IPS-18a (cell line): ENCODE measurements at regions not wholly inside any gene's neighbourhood (a gene's known extent, or its start where the extent isn't known, plus 50 kb on each side); places are given as distances from the start of the nearest gene placed in this dataset.

Experiments used
- H3K27ac ChIP-seq: one replicate; pipeline ENCODE4 v1.5.1; 2013; ENCODE audit warnings: low read length
- H3K27me3 ChIP-seq: one replicate; pipeline ENCODE4 v1.6.1; 2013; ENCODE audit warnings: mild to moderate bottlenecking, low read length; ENCODE audit not compliant: control insufficient read depth, insufficient read depth
- H3K36me3 ChIP-seq: one replicate; pipeline ENCODE4 v1.6.1; 2013; ENCODE audit warnings: low read depth, low read length; ENCODE audit not compliant: control insufficient read depth
- H3K4me1 ChIP-seq: one replicate; pipeline ENCODE4 v1.6.1; 2013; ENCODE audit warnings: low read depth, low read length; ENCODE audit not compliant: control insufficient read depth
- H3K4me3 ChIP-seq: one replicate; pipeline ENCODE4 v1.5.1; 2013; ENCODE audit warnings: low read length
- H3K9ac ChIP-seq: one replicate; pipeline ENCODE4 v1.6.1; 2013; ENCODE audit warnings: mild to moderate bottlenecking, low read length, moderate library complexity
- H3K9me3 ChIP-seq: one replicate; pipeline ENCODE4 v1.6.1; 2013; ENCODE audit warnings: low read depth, low read length; ENCODE audit not compliant: control insufficient read depth

DNA sequence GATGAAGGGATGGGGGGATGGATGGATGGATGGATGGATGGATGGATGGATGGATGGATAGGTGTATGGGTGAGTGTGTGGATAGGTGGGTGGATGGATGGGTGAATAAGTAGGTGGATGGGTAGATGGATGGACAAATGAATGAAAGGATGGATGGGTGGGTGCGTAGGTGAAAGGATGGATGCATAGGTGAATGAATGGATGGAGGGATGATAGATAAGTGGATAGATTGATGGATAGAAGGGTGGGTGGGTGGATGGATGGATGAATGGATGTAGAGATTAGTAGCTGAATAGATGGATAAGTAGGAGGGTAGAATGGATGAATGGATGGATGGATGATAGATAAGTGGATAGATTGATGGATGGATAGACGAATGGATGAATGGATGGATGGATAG is 152.7 kb downstream of the MN1 start:
- Histone ChIP-seq H3K36me3 (no peaks in the 10 kb centered on the region), H3K27me3 (no peaks in the 10 kb centered on the region), H3K9ac (no peak overlapping the region), H3K27ac (no peak overlapping the region), H3K4me1 (no peaks in the 10 kb centered on the region), H3K4me3 (no peak overlapping the region), H3K9me3 (no peaks in the 10 kb centered on the region)

DNA sequence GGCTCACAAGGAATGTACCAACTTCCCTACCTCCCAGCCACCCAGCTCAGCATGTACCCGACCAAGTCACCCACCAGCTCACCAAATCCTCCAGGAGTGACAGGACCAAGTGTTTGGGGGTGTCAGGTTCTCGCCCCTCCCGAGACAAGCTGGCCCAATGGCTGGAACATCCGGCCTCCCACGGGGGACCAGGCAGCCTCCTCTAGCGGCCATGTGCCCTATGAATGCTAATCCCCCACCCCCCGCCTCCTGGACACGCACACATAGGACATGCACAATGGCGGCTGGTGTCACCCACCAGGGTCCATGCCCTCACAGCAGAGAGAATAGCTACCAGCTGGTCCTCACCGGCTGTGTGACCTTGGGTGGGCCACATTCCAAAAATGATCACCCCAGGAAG is 151.0 kb downstream of the MN1 start:
- Histone ChIP-seq H3K36me3 (no peaks in the 10 kb centered on the region), H3K4me3 (no peak overlapping the region), H3K9me3 (no peaks in the 10 kb centered on the region), H3K9ac (no peak overlapping the region), H3K4me1 (no peaks in the 10 kb centered on the region), H3K27ac (no peak overlapping the region), H3K27me3 (no peaks in the 10 kb centered on the region)

DNA sequence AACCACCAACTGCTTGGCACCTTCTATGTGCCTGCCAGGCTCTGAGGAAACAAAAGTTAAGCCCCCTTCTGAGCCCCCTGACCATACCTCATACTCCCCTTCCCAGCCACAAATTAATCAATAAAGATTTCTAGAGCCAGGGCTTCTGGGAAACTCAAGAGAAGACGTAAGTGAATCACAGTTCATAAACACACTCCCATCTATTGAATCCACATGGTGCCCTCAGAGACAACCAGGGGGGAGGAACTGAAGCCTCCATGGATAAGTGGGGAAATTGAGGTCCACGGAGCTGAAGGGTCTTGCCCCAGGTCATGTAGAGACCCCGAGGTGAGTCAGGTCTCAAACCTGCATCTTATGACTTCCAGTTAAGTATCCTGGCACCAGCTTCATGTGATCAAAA is 150.6 kb downstream of the MN1 start:
- no peaks in the 10 kb centered on the region for H3K9me3 ChIP-seq
- no peaks in the 10 kb centered on the region for H3K27me3 ChIP-seq
- H3K4me3 ChIP-seq = no peak overlapping the region
- no peaks in the 10 kb centered on the region for H3K4me1 ChIP-seq
- no peak overlapping the region for H3K27ac ChIP-seq
- no peaks in the 10 kb centered on the region for H3K36me3 ChIP-seq
- H3K9ac ChIP-seq = no peak overlapping the region

DNA sequence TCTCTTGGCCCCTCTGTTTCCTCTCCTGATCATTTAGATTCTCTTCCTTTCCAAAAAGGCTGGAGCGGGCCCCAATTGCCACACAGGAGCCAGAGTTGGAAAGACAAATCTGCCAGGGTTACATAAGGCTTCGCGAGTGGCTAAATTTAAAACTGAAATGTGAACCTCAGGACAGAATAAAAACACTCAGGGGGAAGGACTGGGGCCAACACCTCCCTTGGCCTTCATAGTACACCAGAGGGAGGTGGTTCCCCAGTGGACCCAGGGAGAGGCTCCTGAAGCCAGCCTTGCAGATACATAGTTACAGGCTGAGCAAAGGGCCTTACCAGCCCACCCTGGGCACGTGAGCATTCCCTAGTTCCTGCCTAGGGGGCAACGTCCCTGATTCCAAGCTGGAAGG is 150.1 kb downstream of the MN1 start:
- H3K36me3 ChIP-seq = no peaks in the 10 kb centered on the region
- H3K4me3 ChIP-seq = no peak overlapping the region
- H3K27ac ChIP-seq = no peak overlapping the region
- no peaks in the 10 kb centered on the region for H3K4me1 ChIP-seq
- no peaks in the 10 kb centered on the region for H3K9me3 ChIP-seq
- no peaks in the 10 kb centered on the region for H3K27me3 ChIP-seq
- no peak overlapping the region for H3K9ac ChIP-seq

DNA sequence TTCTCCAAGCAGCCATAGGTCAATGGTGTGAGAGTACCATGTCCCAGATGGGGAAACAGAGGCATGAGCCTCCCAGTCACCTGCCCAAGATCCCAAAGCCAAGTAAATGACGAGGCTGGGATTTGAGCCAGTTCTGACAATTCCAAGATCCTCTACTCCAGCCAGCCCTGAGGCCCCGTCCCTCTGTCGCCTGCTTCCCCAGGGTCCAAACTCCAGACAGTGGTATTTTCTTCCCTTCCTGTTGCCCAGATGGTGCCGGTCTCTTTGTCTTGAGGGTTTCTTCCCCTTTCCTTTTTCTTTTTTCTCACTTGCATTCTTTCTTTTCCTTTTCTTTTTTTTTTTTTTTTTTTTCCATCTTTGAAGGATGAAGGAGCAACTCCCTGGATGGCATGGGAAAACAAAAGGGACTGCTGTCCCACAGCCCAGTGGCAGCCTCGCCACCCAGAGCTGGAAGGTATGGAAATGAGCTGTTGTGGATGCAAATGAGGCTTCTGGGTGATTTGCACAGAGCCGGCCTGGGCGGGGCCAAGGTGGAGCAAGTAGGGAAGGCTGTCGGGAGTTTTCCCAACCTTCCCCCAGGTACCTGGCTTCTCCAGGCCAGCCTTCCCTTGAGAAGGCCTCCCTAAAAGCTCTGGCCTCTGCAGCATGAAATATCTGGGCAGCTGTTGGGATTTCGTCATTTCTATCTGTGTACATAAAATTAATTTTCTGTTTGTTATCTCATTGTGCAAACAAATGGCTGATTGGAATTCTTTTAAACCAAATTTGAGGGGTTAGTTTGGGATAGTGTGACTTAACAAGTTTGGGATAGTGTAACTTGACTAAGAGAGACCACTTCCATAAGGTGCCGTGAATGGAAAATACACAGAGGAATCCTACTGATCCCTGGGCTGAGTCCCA is 146.8 kb downstream of the MN1 start:
- H3K9me3 ChIP-seq = no peaks in the 10 kb centered on the region
- H3K4me3 ChIP-seq = no peak overlapping the region
- H3K36me3 ChIP-seq = no peaks in the 10 kb centered on the region
- H3K9ac ChIP-seq = no peak overlapping the region
- H3K27me3 ChIP-seq = no peaks in the 10 kb centered on the region
- peaks cover 6% of the 10 kb centered on the region for H3K4me1 ChIP-seq
- H3K27ac ChIP-seq = no peak overlapping the region

DNA sequence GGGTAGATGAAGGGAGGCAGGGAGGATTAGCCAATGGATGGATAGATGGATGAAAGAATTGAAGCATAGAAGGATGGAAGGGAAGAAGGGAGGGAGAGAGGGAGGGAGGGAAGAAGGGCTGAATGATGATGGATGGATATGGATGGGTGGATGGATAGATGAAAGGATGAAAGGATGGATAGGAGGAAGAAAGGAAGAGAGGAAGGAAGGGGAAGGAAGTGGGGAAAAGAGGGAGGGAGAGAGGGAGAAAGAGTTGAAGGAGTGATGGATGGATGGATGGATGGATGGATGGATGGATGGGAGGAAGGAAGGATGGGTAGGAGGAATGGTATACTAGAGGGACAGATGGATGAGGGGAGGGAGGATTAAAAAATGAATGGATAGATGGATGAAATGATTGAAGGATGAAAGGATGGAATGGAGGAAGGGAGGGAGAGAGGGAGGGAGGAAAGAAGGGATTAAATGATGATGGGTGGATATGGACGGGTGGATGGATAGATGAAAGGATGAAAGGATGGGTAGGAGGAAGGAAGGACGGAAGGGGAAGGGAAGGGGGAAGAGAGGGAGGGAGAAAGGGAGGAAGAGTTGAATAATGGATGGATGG is 145.9 kb downstream of the MN1 start:
- H3K9ac ChIP-seq = no peak overlapping the region
- H3K9me3 ChIP-seq = no peaks in the 10 kb centered on the region
- no peaks in the 10 kb centered on the region for H3K36me3 ChIP-seq
- no peak overlapping the region for H3K4me3 ChIP-seq
- H3K27me3 ChIP-seq = no peaks in the 10 kb centered on the region
- H3K27ac ChIP-seq = no peak overlapping the region
- H3K4me1 ChIP-seq = peaks cover 6% of the 10 kb centered on the region

DNA sequence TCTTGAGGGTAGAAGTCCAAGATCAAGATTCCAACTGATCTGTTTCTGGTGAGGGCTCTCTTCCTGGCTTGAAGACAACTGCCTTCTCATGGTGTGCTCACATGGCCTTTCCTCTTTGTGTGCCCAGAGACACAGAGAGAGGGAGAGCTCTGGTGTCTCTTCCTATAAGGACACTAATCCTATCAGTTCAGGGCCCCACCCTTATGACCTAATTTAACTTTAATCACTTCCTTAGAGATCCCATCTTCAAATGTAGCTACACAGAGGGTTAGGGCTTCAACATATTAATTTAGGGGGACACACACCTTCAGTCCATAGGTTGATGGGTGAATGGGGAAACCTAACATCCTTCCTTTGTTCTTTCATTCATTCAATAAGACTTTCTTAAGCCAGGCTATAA is 144.6 kb downstream of the MN1 start:
- Histone ChIP-seq H3K4me1 (peaks cover 6% of the 10 kb centered on the region), H3K36me3 (no peaks in the 10 kb centered on the region), H3K9me3 (no peaks in the 10 kb centered on the region), H3K27me3 (no peaks in the 10 kb centered on the region), H3K4me3 (no peak overlapping the region), H3K9ac (no peak overlapping the region), H3K27ac (no peak overlapping the region)

DNA sequence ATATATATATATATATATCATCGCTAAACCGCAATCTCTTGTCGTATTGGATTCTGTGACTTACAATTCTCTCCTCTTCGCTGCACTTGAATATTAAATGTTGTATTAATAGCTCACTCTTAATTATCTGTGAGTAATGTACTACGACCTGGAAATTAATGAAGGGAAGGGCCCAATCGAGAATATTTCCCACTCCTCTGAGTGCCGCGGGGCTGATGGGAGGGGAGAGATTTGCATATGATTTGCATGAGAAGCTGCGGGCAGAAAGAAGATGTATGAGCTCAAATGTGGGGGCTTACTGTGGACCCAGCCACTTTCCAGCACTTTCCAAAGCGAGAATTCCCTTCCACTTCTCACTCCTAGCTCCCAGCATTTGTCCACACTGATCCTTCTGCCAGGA is 141.2 kb downstream of the MN1 start:
- H3K4me3 ChIP-seq = no peak overlapping the region
- H3K9me3 ChIP-seq = no peaks in the 10 kb centered on the region
- H3K4me1 ChIP-seq = peaks cover 6% of the 10 kb centered on the region
- H3K36me3 ChIP-seq = no peaks in the 10 kb centered on the region
- no peak overlapping the region for H3K9ac ChIP-seq
- H3K27ac ChIP-seq = no peak overlapping the region
- no peaks in the 10 kb centered on the region for H3K27me3 ChIP-seq

DNA sequence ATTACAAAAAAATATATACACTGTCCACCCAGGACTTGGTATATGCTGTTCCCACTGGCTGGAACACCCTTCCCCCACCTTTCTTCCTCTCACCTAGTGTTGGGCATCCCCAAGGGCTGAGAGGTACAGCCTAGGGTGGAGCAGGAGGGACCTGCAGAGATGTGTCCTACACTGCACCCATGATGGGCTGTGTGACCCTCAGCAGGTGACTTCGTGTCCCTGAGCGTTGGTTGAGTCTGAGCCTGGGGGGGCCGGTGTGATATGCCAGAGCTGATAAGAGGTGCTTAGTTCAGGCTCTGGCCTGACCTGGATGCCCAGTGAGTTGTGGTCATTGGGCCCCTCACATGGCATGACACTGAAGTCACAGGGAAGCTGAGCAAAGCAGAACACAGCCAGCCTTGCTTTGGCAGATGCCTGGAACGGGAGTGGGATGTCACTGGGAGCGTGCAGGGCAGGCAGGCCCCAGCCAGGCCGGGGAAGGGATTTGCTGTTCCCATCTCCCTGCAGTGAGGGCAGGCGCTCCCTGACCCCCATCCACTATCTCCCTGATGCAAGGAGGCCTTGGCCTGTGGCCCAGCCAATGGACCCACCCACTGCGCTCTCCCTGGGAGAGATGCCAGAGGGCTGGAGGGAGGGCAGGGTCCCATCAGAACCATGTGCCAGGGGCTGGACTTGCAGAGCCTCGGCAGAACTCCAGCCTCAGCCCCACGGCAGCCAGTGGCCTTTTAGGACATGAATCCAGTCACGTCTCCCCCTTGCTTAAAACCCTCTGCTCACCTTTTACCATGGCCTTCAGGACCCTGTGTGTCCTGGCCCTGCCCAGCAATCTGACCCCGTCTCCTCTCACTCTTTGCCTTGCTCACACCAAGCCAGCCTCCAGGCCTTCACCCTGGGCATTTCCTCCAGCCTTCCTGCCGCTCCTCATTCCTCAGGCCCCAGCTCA is 138.9 kb downstream of the MN1 start:
- Histone ChIP-seq H3K36me3 (no peaks in the 10 kb centered on the region), H3K9me3 (no peaks in the 10 kb centered on the region), H3K27ac (no peak overlapping the region), H3K27me3 (no peaks in the 10 kb centered on the region), H3K4me1 (peaks cover 1% of the 10 kb centered on the region), H3K4me3 (no peak overlapping the region), H3K9ac (no peak overlapping the region)

DNA sequence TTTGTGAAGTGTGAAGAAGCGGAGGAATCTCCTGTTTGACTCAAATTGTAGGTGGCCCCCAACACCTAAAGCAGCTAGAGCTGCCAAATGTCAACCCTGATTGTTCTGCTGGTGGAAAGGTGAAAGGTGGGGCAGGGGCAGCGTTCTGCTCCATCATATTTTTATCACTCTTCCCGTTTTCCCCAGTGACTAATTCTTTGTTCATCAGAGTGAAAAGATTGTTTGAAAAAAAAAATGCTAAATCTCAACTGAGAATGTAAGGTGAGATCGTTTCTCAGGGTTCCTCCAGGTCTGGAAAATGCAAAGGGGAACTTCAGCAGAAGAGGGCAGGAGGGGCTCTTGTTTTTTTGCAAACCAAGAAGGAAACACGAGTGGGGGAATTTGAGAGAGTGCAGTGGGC is 137.7 kb downstream of the MN1 start:
- H3K4me3 ChIP-seq = no peak overlapping the region
- H3K9me3 ChIP-seq = no peaks in the 10 kb centered on the region
- no peaks in the 10 kb centered on the region for H3K36me3 ChIP-seq
- no peak overlapping the region for H3K27ac ChIP-seq
- H3K4me1 ChIP-seq = no peaks in the 10 kb centered on the region
- H3K9ac ChIP-seq = no peak overlapping the region
- H3K27me3 ChIP-seq = no peaks in the 10 kb centered on the region

DNA sequence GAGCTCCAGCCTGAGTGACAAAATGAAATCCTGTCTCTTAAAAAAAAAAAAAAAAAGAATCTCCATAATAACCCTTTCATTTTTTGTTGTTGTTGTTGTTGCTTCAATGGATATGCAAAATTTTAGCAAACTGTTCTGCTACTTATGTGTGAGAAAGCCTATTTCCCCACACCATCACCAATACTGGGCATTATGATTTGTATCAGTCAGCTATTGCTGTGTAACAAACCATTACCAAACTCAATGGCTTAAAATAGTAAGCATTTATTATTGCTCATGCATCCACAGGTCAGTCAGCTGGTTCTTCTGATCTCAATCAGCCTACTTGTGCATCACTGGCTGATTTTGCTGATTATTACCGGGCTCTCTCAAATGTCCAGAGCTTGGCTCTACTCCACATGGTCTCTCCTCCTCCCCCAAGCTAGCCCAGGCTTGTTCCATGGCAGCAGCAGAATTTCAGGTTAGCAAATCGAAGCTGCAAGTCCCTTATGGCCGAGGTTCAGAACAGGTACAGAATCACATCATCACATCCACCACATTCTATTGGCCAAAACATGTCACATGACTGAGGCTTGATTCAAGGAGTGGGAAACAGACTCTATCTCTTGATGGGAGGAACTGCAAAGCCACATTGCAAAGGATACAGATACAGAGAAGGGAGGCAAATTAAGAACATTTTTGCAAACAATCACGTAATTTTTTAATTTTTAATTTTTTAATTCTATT is 135.1 kb downstream of the MN1 start:
- Histone ChIP-seq H3K9ac (no peak overlapping the region), H3K9me3 (no peaks in the 10 kb centered on the region), H3K27ac (no peak overlapping the region), H3K4me3 (no peak overlapping the region), H3K27me3 (no peaks in the 10 kb centered on the region), H3K36me3 (no peaks in the 10 kb centered on the region), H3K4me1 (peaks cover 17% of the 10 kb centered on the region)
